SU-DHL-6 (cell line): ENCODE measurements at regions not wholly inside any gene's neighbourhood (a gene's known extent, or its start where the extent isn't known, plus 50 kb on each side); places are given as distances from the start of the nearest gene placed in this dataset.

Experiments used
- H2AFZ ChIP-seq: fragments of 200-600 bp; sonication (generic); 2 replicates; pipeline ENCODE4 v1.6.1; 2014; ENCODE audit warnings: low read depth, mild to moderate bottlenecking, moderate library complexity, mixed read lengths, antibody characterized with exemption, low read length; ENCODE audit not compliant: severe bottlenecking
- H3F3A ChIP-seq: fragments of 200-600 bp; shearing (Covaris generic); 2 replicates; pipeline ENCODE4 v1.6.0; 2016; ENCODE audit warnings: antibody characterized with exemption, mild to moderate bottlenecking; ENCODE audit not compliant: insufficient read depth
- H3K27ac ChIP-seq: fragments of 200-600 bp; sonication (generic); 2 replicates; pipeline ENCODE4 v1.5.1; 2016; ENCODE audit warnings: low read depth, mild to moderate bottlenecking, low read length, moderate library complexity, mixed read lengths
- H3K27me3 ChIP-seq: fragments of 200-600 bp; sonication (generic), shearing (Covaris generic); 2 replicates; pipeline ENCODE4 v1.6.0; 2014; ENCODE audit warnings: mild to moderate bottlenecking, low read length
- H3K36me3 ChIP-seq: fragments of 200-600 bp; sonication (generic); 2 replicates; pipeline ENCODE4 v1.6.1; 2014; ENCODE audit warnings: mild to moderate bottlenecking, low read length, mixed read lengths
- H3K4me2 ChIP-seq: fragments of 300-600, 200-600 bp; shearing (Covaris generic), sonication (generic); 2 replicates; pipeline ENCODE4 v1.6.0; 2014; ENCODE audit warnings: low read length, low read depth, mild to moderate bottlenecking; ENCODE audit not compliant: poor library complexity, severe bottlenecking
- H3K4me3 ChIP-seq: fragments of 200-600 bp; sonication (generic); 2 replicates; pipeline ENCODE4 v1.5.1; 2014; ENCODE audit warnings: antibody characterized with exemption, low read length, mild to moderate bottlenecking, mixed read lengths; ENCODE audit not compliant: insufficient read depth, poor library complexity, severe bottlenecking
- H3K79me2 ChIP-seq: fragments of 200-600 bp; sonication (generic); 2 replicates; pipeline ENCODE4 v1.6.1; 2014; ENCODE audit warnings: mild to moderate bottlenecking, low read length, moderate library complexity; ENCODE audit not compliant: insufficient read depth
- H3K9ac ChIP-seq: fragments of 200-600 bp; sonication (generic); 2 replicates; pipeline ENCODE4 v1.7.0; 2014; ENCODE audit warnings: mild to moderate bottlenecking, low read length
- H3K9me2 ChIP-seq: fragments of 200-600 bp; sonication (generic); replicated peaks from 2 replicates; pipeline ENCODE4 v1.6.1; 2014; ENCODE audit warnings: low read length; ENCODE audit not compliant: insufficient read depth
- H3K9me3 ChIP-seq: fragments of 200-600 bp; sonication (generic); 2 replicates; pipeline ENCODE4 v1.6.1; 2014; ENCODE audit warnings: low read length, mixed read lengths; ENCODE audit not compliant: insufficient read depth
- H4K20me1 ChIP-seq: fragments of 200-600 bp; sonication (generic); 2 replicates; pipeline ENCODE4 v1.6.1; 2014; ENCODE audit warnings: low read depth, mild to moderate bottlenecking, antibody characterized with exemption, low read length, moderate library complexity, mixed read lengths
- EZH2phosphoT487 ChIP-seq: fragments of 200-600 bp; sonication (generic), shearing (Covaris generic); conservative IDR thresholded peaks from 2 replicates; pipeline ENCODE4 v1.6.1; 2018; ENCODE audit warnings: mild to moderate bottlenecking, antibody characterized with exemption, low read length, moderate library complexity, mixed read lengths
- TF ChIP-seq, protein P1 (sequence below): fragments of 200-600 bp; sonication (generic); IDR thresholded peaks from one replicate; pipeline ENCODE4 v1.5.1; 2017; ENCODE audit warnings: antibody characterized with exemption, mild to moderate bottlenecking, low read length, moderate library complexity; ENCODE audit not compliant: insufficient read depth, poor library complexity, severe bottlenecking

DNA sequence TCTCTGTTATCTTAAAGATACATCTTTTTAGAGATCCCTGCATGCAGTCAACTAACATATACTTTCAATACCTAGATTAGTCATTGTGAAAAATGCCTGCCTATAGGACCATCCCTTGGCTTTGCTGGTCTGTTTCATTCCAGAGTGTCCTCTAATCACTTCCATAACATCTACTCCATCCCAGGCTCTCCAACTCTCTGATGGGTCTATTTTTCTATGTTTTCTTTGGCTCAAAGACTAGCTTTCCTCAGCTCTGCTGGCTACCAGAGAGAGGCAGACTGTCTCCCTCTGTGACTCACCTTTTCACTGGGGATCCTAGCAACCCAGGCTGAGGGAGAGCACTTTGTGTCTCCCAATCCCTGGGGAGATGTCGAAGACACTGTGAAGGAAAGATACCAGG, 547.7 kb upstream of the MCTP2 start:
- Histone ChIP-seq H3K79me2 (no peaks in the 10 kb centered on the region), H2AFZ (no peak overlapping the region), H3K4me3 (no peak overlapping the region), H3K4me2 (no peak overlapping the region), H3K27me3 (no peaks in the 10 kb centered on the region), H3K9ac (no peak overlapping the region), H3K36me3 (no peaks in the 10 kb centered on the region), H3K27ac (no peak overlapping the region), H3F3A (no peaks in the 10 kb centered on the region), H3K9me2 (no peaks in the 10 kb centered on the region), H3K9me3 (peaks cover 5% of the 10 kb centered on the region; the same call in 1 of the 2 replicates), H4K20me1 (no peaks in the 10 kb centered on the region)
- TF ChIP-seq, protein P1, sequence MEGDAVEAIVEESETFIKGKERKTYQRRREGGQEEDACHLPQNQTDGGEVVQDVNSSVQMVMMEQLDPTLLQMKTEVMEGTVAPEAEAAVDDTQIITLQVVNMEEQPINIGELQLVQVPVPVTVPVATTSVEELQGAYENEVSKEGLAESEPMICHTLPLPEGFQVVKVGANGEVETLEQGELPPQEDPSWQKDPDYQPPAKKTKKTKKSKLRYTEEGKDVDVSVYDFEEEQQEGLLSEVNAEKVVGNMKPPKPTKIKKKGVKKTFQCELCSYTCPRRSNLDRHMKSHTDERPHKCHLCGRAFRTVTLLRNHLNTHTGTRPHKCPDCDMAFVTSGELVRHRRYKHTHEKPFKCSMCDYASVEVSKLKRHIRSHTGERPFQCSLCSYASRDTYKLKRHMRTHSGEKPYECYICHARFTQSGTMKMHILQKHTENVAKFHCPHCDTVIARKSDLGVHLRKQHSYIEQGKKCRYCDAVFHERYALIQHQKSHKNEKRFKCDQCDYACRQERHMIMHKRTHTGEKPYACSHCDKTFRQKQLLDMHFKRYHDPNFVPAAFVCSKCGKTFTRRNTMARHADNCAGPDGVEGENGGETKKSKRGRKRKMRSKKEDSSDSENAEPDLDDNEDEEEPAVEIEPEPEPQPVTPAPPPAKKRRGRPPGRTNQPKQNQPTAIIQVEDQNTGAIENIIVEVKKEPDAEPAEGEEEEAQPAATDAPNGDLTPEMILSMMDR: no peak
- TF ChIP-seq EZH2phosphoT487: no peak

DNA sequence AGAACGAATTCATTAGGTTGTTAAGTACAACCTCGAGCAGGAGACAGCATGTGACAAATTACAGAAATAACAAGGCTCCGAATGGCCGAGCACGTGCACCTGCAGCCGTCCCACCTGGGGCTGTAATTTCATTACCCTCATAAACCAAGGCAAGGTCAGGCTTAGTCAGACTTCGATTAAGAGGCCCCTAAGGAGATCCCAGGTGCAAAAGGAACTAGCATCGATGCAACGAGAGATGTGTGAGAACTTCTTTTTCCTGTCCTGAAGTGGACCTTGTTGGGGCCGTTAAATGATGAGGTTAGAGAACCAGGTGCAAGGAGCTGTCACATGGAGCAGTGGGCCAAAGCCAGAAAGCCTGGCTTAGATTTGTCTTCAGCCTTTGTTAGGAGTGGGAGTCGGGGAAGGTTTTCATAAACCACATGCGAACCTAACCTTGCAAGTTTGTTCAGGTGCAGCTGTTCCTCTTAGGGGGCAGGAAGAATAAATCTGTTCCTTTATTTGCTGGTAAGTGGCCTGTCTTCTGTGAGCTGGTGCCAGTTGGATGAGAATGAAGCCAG, 559.9 kb upstream of the MCTP2 start:
- H3K9me2 ChIP-seq: no peaks in the 10 kb centered on the region
- TF ChIP-seq EZH2phosphoT487: no peak
- TF ChIP-seq, protein P1: no peak
- no peak overlapping the region for H3K27ac ChIP-seq
- no peak overlapping the region for H3K4me3 ChIP-seq
- H3K79me2 ChIP-seq: no peaks in the 10 kb centered on the region
- no peak overlapping the region for H3K9ac ChIP-seq
- H3K4me2 ChIP-seq: no peak overlapping the region
- no peak overlapping the region for H2AFZ ChIP-seq
- no peaks in the 10 kb centered on the region for H3K36me3 ChIP-seq
- H3F3A ChIP-seq: no peaks in the 10 kb centered on the region
- H3K9me3 ChIP-seq: no peaks in the 10 kb centered on the region
- H3K27me3 ChIP-seq: no peaks in the 10 kb centered on the region
- H4K20me1 ChIP-seq: no peaks in the 10 kb centered on the region

DNA sequence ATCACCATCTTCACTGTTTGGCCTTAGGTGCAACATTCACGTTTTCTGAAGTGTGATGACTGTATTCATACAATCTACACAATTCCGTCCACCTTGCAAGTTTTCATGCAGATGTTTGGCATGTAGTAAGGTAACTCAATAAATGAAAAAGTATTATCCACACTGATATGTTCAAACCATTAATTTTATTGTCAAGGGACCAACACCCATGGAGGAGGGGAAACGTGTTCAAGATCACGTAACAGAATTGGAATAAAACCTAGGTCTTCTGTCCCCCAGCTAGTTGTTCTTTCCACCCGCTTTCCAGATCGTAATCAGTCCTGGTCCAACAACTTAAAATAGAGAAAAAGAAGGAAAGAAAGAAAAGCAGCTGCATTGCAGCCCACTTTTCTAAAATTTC, 560.4 kb upstream of the MCTP2 start:
- no peaks in the 10 kb centered on the region for H3K9me3 ChIP-seq
- H3K9me2 ChIP-seq: no peaks in the 10 kb centered on the region
- TF ChIP-seq, protein P1: no peak
- no peak for TF ChIP-seq EZH2phosphoT487
- no peaks in the 10 kb centered on the region for H3K36me3 ChIP-seq
- H4K20me1 ChIP-seq: no peaks in the 10 kb centered on the region
- H3K27ac ChIP-seq: no peak overlapping the region
- no peaks in the 10 kb centered on the region for H3K79me2 ChIP-seq
- no peaks in the 10 kb centered on the region for H3F3A ChIP-seq
- no peak overlapping the region for H3K9ac ChIP-seq
- no peaks in the 10 kb centered on the region for H3K27me3 ChIP-seq
- H3K4me3 ChIP-seq: no peak overlapping the region
- H2AFZ ChIP-seq: no peak overlapping the region
- no peak overlapping the region for H3K4me2 ChIP-seq
